SK-N-SH (cell line): ENCODE measurements at regions not wholly inside any gene's neighbourhood (a gene's known extent, or its start where the extent isn't known, plus 50 kb on each side); places are given as distances from the start of the nearest gene placed in this dataset.

Source experiments
- CTCF ChIA-PET: fragments of 300-600, 350-600 bp; formaldehyde crosslinking; extraction: SDS; loops from one replicate; lab custom pipeline; 2021; lab: Yijun Ruan, JAX
- POLR2A ChIA-PET: fragments of 350-600 bp; sonication (Branson Sonifier 250); formaldehyde crosslinking; extraction: SDS; loops from one replicate; lab custom pipeline; 2020; ENCODE audit warnings: antibody characterized with exemption, inconsistent platforms; lab: Yijun Ruan, JAX
- DNase-seq: peaks from one replicate; pipeline ENCODE4 v3.0.0; 2012
- H2AFZ ChIP-seq: fragments of 200-600 bp; sonication (generic); 2 replicates; pipeline ENCODE4 v1.8.1; 2016; ENCODE audit warnings: antibody characterized with exemption, mild to moderate bottlenecking, low read depth
- H3F3A ChIP-seq: fragments of 200-600 bp; sonication (generic); replicated peaks from 2 replicates; pipeline ENCODE3; 2016; ENCODE audit warnings: antibody characterized with exemption, mild to moderate bottlenecking; ENCODE audit not compliant: insufficient read depth
- H3K27ac ChIP-seq, 2 experiments: fragments of 200-500 bp in 1 of 2; fragments of 200-600 bp in 1 of 2; sonication (Bioruptor generic) in 1 of 2; sonication (generic), shearing (Covaris generic) in 1 of 2; 2 replicates each; pipeline versions ENCODE4 v1.5.1 to v1.6.1; 2014 to 2016; ENCODE audit warnings: low read depth in 2 of 2, inconsistent platforms in 1 of 2, low read length in 1 of 2, mild to moderate bottlenecking in 1 of 2, mixed read lengths in 1 of 2
- H3K27me3 ChIP-seq: fragments of 200-600 bp; sonication (generic), shearing (Covaris generic); 2 replicates; pipeline ENCODE4 v1.6.1; 2016; ENCODE audit warnings: mixed run types; ENCODE audit not compliant: insufficient read depth
- H3K36me3 ChIP-seq, 2 experiments: fragments of 200-500 bp in 1 of 2; fragments of 200-600 bp in 1 of 2; sonication (Bioruptor generic) in 1 of 2; sonication (generic) in 1 of 2; replicated peaks in 1 of 2; 2 replicates each; pipeline versions ENCODE3 to v1.5.1; 2014 to 2016; ENCODE audit warnings: low read length in 1 of 2, mild to moderate bottlenecking in 1 of 2; ENCODE audit not compliant: insufficient read depth in 2 of 2, control insufficient read depth in 1 of 2
- H3K4me1 ChIP-seq, 2 experiments: fragments of 200-500 bp in 1 of 2; fragments of 200-600 bp in 1 of 2; sonication (Bioruptor generic) in 1 of 2; sonication (generic), shearing (Covaris generic) in 1 of 2; 2 replicates each; pipeline versions ENCODE4 v1.5.1 to v1.6.1; 2014 to 2016; ENCODE audit warnings: low read depth in 1 of 2, low read length in 1 of 2, mixed run types in 1 of 2; ENCODE audit not compliant: insufficient read depth in 2 of 2, control insufficient read depth in 1 of 2
- H3K4me2 ChIP-seq: fragments of 200-600 bp; sonication (generic), shearing (Covaris generic); 2 replicates; pipeline ENCODE4 v1.6.1; 2017; ENCODE audit warnings: mixed run types
- H3K4me3 ChIP-seq, 2 experiments: fragments of 200-500 bp in 1 of 2; fragments of 200-600 bp in 1 of 2; sonication (Bioruptor generic) in 1 of 2; sonication (generic), shearing (Covaris generic) in 1 of 2; 2 replicates each; pipeline versions ENCODE4 v1.5.1 to v1.8.1; 2014 to 2016; ENCODE audit warnings: low read depth in 2 of 2, inconsistent platforms in 1 of 2, low read length in 1 of 2, mild to moderate bottlenecking in 1 of 2, mixed read lengths in 1 of 2, moderate library complexity in 1 of 2
- H3K79me2 ChIP-seq: fragments of 200-600 bp; sonication (generic); 2 replicates; pipeline ENCODE4 v1.8.1; 2017; ENCODE audit warnings: mild to moderate bottlenecking; ENCODE audit not compliant: insufficient read depth
- H3K9ac ChIP-seq: fragments of 200-600 bp; sonication (generic); 2 replicates; pipeline ENCODE4 v1.6.1; 2017; ENCODE audit warnings: mixed run types
- H3K9me2 ChIP-seq: fragments of 200-600 bp; sonication (generic); 2 replicates; pipeline ENCODE4 v1.6.1; 2017; ENCODE audit warnings: mixed run types
- H3K9me3 ChIP-seq: fragments of 200-600 bp; sonication (generic); 2 replicates; pipeline ENCODE4 v1.6.1; 2017; ENCODE audit warnings: mixed run types, mild to moderate bottlenecking, moderate library complexity
- H4K20me1 ChIP-seq: fragments of 200-600 bp; sonication (generic); 2 replicates; pipeline ENCODE4 v1.6.1; 2017; ENCODE audit warnings: mild to moderate bottlenecking, mixed run types; ENCODE audit not compliant: insufficient read depth
- CHD2 ChIP-seq: fragments of 150-350 bp; IDR thresholded peaks from 2 replicates; pipeline ENCODE4 v1.6.1; 2018; ENCODE audit warnings: low read length; ENCODE audit not compliant: partially characterized antibody
- EP300 ChIP-seq, 2 experiments: IDR thresholded peaks; 2 replicates each; pipeline versions ENCODE4 v1.4.0 to v1.6.1; 2012; ENCODE audit warnings: borderline replicate concordance in 1 of 2, low read depth in 1 of 2, low read length in 1 of 2
- FOSL2 ChIP-seq: IDR thresholded peaks from 2 replicates; pipeline ENCODE4 v1.4.0; 2012; ENCODE audit warnings: low read depth, mild to moderate bottlenecking, moderate library complexity, borderline replicate concordance
- JUND ChIP-seq: IDR thresholded peaks from 2 replicates; pipeline ENCODE4 v1.4.0; 2012
- NRF1 ChIP-seq: IDR thresholded peaks from 2 replicates; pipeline ENCODE4 v1.6.1; 2012; ENCODE audit warnings: low read depth, mild to moderate bottlenecking, low read length
- POLR2AphosphoS5 ChIP-seq: IDR thresholded peaks from 2 replicates; pipeline ENCODE4 v1.6.1; 2012; ENCODE audit warnings: low read depth, low read length
- RAD21 ChIP-seq: IDR thresholded peaks from 2 replicates; pipeline ENCODE4 v1.6.1; 2012; ENCODE audit warnings: mild to moderate bottlenecking, low read length
- RCOR1 ChIP-seq: fragments of 150-350 bp; IDR thresholded peaks from 2 replicates; pipeline ENCODE4 v1.6.1; 2017; ENCODE audit warnings: antibody characterized with exemption, low read length
- RXRA ChIP-seq: IDR thresholded peaks from 2 replicates; pipeline ENCODE4 v1.4.0; 2012; ENCODE audit warnings: low read depth, mild to moderate bottlenecking, borderline replicate concordance
- SIN3A ChIP-seq: IDR thresholded peaks from 2 replicates; pipeline ENCODE4 v1.6.1; 2012; ENCODE audit warnings: low read depth, mild to moderate bottlenecking, low read length, moderate library complexity, borderline replicate concordance
- TAF1 ChIP-seq: IDR thresholded peaks from 2 replicates; pipeline ENCODE4 v1.6.1; 2012; ENCODE audit warnings: low read depth, mild to moderate bottlenecking, low read length, moderate library complexity, borderline replicate concordance
- YY1 ChIP-seq: IDR thresholded peaks from 2 replicates; pipeline ENCODE4 v1.4.0; 2012; ENCODE audit warnings: low read depth, mild to moderate bottlenecking
- WGBS: methylation state at CpG from one replicate; pipeline ENCODE4 v1.1.6; 2017; ENCODE audit warnings: low lambda C conversion rate; 5-methylcytosine and 5-hydroxymethylcytosine counted together
- TF ChIP-seq, protein P1 (sequence below): fragments of 150-350 bp; IDR thresholded peaks from 2 replicates; pipeline ENCODE4 v1.6.1; 2016; ENCODE audit warnings: mild to moderate bottlenecking, low read depth, low read length

- no peak for DNase-seq
- H3F3A ChIP-seq, result no peaks in the 10 kb centered on the region
- CTCF ChIA-PET, result interaction anchor here (0.7 kb wide), 1 partner anchor 278 kb away, joined by 3 read pairs; no protein-coding TSS in a partner anchor
- H3K4me3 ChIP-seq, result no peak overlapping the region
- H3K79me2 ChIP-seq, result no peaks in the 10 kb centered on the region
- no peak overlapping the region for H3K27ac ChIP-seq
- H3K4me1 ChIP-seq, result no peaks in the 10 kb centered on the region
- no peaks in the 10 kb centered on the region for H3K9me2 ChIP-seq
- H3K9me3 ChIP-seq, result no peaks in the 10 kb centered on the region
- no peak overlapping the region for H3K9ac ChIP-seq
- no peaks in the 10 kb centered on the region for H3K36me3 ChIP-seq
- H3K27me3 ChIP-seq, result no peaks in the 10 kb centered on the region
- POLR2A ChIA-PET, result no interaction called here
- 57% methylated on average over 1 of the region's 1 CpG for WGBS
- no peak overlapping the region for H2AFZ ChIP-seq
- H3K4me2 ChIP-seq, result no peak overlapping the region
- H4K20me1 ChIP-seq, result no peaks in the 10 kb centered on the region
- TF ChIP-seq RCOR1, result no peak
- no peak for TF ChIP-seq JUND
- TF ChIP-seq POLR2AphosphoS5, result no peak
- TF ChIP-seq, all 33 proteins: peak for 0
Observed at GRCh38 chr18:34509163-34509562, 200.9 kb upstream of the DTNA start.

DNA sequence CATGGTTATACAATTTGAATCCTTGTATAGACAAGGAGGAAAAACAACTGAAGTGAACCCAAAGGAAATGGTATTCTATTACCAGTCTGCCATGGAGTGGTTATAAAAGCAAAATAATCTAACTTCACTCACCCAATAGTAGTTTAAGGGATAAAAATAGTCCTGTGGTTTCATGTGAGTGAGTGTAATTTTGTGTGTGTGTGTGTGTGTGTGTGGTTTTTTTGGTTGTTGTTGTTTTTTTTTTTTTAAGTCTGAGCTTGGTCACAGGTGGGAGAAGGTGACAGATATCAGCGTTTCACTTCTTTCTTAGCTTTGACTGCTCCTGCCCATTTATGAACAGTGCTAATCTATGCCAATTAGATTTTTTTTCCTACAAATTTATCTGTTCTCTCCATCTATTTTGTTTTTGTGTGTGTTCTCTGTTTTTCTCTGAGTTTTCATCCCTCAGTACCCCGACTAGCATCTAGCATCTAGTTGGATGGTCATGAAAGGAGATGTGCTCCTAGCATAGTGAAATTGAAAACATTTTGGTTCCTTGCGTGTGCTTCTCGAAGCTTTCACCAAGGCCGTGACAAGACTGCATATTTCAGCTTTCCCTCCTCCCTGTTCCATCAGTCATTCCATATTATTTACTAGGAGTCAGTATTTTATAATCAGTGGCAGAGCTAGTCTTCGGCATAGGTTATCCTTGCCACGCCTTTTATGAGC is 200.1 kb upstream of the DTNA start:
- H2AFZ ChIP-seq, result no peak overlapping the region
- no peaks in the 10 kb centered on the region for H3K27me3 ChIP-seq
- H3K27ac ChIP-seq, result no peak overlapping the region
- ChIA-PET POLR2A (no interaction called here), CTCF (interaction anchor here (0.7 to 1.3 kb wide), 3 partner anchors 10 to 277 kb away, joined by 3 to 4 read pairs (median 3); no protein-coding TSS in a partner anchor)
- H3K36me3 ChIP-seq, result no peaks in the 10 kb centered on the region
- no peak overlapping the region for H3K4me2 ChIP-seq
- no peaks in the 10 kb centered on the region for H3F3A ChIP-seq
- H3K4me1 ChIP-seq, result no peaks in the 10 kb centered on the region
- no peaks in the 10 kb centered on the region for H3K79me2 ChIP-seq
- no peaks in the 10 kb centered on the region for H4K20me1 ChIP-seq
- H3K4me3 ChIP-seq, result no peak overlapping the region
- no peaks in the 10 kb centered on the region for H3K9me2 ChIP-seq
- WGBS, result 48% methylated on average over 7 of the region's 7 CpGs
- no peak overlapping the region for H3K9ac ChIP-seq
- no peak for TF ChIP-seq YY1
- no peak for TF ChIP-seq RXRA
- no peak for TF ChIP-seq EP300 (IDR thresholded peaks at IDR 0.05; ENCODE audit: borderline replicate concordance in 1 of 2, low read depth in 1 of 2, low read length in 1 of 2)
- TF ChIP-seq NRF1, result no peak
- TF ChIP-seq POLR2AphosphoS5, result no peak
- TF ChIP-seq, protein P1, sequence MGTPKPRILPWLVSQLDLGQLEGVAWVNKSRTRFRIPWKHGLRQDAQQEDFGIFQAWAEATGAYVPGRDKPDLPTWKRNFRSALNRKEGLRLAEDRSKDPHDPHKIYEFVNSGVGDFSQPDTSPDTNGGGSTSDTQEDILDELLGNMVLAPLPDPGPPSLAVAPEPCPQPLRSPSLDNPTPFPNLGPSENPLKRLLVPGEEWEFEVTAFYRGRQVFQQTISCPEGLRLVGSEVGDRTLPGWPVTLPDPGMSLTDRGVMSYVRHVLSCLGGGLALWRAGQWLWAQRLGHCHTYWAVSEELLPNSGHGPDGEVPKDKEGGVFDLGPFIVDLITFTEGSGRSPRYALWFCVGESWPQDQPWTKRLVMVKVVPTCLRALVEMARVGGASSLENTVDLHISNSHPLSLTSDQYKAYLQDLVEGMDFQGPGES, result no peak
- no peak for TF ChIP-seq TAF1
- no peak for TF ChIP-seq RCOR1
- no peak for TF ChIP-seq FOSL2
- no peak for TF ChIP-seq RAD21
- no peak for TF ChIP-seq SIN3A
- TF ChIP-seq CHD2, result no peak
- no peaks in the 10 kb centered on the region for H3K9me3 ChIP-seq
- no peak for DNase-seq
